ENCODE measurements at regions not wholly inside any gene's neighbourhood (a gene's known extent, or its start where the extent isn't known, plus 50 kb on each side); places are given as distances from the start of the nearest gene placed in this dataset.
"Not testable (repeated sequence)": the region's sequence is repeated elsewhere in the genome, so short reads cannot be mapped to it uniquely, and the experiment has no call there.

DNA sequence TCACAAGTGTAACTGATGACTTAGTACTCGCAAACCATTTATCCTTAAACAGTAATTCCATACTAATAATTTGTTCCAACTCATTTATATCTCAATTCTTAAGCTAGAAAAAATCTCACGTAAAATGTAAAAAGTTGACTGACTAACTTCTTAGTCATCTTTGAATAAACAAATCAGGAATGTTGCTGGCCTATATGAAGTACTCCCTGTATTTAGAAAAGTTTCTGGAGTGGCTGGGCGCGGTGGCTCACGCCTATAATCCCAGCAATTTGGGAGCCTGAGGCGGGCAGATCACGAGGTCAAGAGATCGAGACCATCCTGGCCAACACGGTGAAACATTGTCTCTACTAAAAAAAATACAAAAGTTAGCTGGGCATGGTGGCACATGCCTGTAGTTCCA is 220.6 kb upstream of the FAM240B start:
- TF ChIP-seq, protein P1, sequence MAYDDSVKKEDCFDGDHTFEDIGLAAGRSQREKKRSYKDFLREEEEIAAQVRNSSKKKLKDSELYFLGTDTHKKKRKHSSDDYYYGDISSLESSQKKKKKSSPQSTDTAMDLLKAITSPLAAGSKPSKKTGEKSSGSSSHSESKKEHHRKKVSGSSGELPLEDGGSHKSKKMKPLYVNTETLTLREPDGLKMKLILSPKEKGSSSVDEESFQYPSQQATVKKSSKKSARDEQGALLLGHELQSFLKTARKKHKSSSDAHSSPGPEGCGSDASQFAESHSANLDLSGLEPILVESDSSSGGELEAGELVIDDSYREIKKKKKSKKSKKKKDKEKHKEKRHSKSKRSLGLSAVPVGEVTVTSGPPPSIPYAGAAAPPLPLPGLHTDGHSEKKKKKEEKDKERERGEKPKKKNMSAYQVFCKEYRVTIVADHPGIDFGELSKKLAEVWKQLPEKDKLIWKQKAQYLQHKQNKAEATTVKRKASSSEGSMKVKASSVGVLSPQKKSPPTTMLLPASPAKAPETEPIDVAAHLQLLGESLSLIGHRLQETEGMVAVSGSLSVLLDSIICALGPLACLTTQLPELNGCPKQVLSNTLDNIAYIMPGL (CRISPR knock-in tag; IDR thresholded peaks at IDR 0.05), result not testable (repeated sequence)
- TF ChIP-seq, protein P2, sequence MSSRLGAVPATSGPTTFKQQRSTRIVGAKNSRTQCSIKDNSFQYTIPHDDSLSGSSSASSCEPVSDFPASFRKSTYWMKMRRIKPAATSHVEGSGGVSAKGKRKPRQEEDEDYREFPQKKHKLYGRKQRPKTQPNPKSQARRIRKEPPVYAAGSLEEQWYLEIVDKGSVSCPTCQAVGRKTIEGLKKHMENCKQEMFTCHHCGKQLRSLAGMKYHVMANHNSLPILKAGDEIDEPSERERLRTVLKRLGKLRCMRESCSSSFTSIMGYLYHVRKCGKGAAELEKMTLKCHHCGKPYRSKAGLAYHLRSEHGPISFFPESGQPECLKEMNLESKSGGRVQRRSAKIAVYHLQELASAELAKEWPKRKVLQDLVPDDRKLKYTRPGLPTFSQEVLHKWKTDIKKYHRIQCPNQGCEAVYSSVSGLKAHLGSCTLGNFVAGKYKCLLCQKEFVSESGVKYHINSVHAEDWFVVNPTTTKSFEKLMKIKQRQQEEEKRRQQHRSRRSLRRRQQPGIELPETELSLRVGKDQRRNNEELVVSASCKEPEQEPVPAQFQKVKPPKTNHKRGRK (CRISPR knock-in tag; IDR thresholded peaks at IDR 0.05; ENCODE audit: borderline replicate concordance), result not testable (repeated sequence)
- TF ChIP-seq TEAD4 (CRISPR knock-in tag; IDR thresholded peaks at IDR 0.05); ATF1 (CRISPR knock-in tag; IDR thresholded peaks at IDR 0.05); TCF7 (CRISPR knock-in tag; IDR thresholded peaks at IDR 0.05; ENCODE audit: low read depth): not testable (repeated sequence)
- TF ChIP-seq, protein P3, sequence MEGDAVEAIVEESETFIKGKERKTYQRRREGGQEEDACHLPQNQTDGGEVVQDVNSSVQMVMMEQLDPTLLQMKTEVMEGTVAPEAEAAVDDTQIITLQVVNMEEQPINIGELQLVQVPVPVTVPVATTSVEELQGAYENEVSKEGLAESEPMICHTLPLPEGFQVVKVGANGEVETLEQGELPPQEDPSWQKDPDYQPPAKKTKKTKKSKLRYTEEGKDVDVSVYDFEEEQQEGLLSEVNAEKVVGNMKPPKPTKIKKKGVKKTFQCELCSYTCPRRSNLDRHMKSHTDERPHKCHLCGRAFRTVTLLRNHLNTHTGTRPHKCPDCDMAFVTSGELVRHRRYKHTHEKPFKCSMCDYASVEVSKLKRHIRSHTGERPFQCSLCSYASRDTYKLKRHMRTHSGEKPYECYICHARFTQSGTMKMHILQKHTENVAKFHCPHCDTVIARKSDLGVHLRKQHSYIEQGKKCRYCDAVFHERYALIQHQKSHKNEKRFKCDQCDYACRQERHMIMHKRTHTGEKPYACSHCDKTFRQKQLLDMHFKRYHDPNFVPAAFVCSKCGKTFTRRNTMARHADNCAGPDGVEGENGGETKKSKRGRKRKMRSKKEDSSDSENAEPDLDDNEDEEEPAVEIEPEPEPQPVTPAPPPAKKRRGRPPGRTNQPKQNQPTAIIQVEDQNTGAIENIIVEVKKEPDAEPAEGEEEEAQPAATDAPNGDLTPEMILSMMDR (IDR thresholded peaks at IDR 0.05), result not testable (repeated sequence)
- TF ChIP-seq, protein P4, sequence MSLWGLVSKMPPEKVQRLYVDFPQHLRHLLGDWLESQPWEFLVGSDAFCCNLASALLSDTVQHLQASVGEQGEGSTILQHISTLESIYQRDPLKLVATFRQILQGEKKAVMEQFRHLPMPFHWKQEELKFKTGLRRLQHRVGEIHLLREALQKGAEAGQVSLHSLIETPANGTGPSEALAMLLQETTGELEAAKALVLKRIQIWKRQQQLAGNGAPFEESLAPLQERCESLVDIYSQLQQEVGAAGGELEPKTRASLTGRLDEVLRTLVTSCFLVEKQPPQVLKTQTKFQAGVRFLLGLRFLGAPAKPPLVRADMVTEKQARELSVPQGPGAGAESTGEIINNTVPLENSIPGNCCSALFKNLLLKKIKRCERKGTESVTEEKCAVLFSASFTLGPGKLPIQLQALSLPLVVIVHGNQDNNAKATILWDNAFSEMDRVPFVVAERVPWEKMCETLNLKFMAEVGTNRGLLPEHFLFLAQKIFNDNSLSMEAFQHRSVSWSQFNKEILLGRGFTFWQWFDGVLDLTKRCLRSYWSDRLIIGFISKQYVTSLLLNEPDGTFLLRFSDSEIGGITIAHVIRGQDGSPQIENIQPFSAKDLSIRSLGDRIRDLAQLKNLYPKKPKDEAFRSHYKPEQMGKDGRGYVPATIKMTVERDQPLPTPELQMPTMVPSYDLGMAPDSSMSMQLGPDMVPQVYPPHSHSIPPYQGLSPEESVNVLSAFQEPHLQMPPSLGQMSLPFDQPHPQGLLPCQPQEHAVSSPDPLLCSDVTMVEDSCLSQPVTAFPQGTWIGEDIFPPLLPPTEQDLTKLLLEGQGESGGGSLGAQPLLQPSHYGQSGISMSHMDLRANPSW (CRISPR knock-in tag; conservative IDR thresholded peaks at IDR 0.05; ENCODE audit: low read depth), result not testable (repeated sequence)

Data from WTC11 (cell line).